ENCODE measurements at regions not wholly inside any gene's neighbourhood (a gene's known extent, or its start where the extent isn't known, plus 50 kb on each side); places are given as distances from the start of the nearest gene placed in this dataset.

GRCh38 chr15:38102972-38103371 lies 149.7 kb upstream of the SPRED1 start:
- H3K4me1 ChIP-seq (ENCODE audit: control insufficient read depth in 1 of 2, insufficient read depth in 2 of 2, low read depth in 1 of 2, low read length in 1 of 2): no peaks in the 10 kb centered on the region
- TF ChIP-seq ZBTB33 (IDR thresholded peaks at IDR 0.05; ENCODE audit: borderline replicate concordance, low read depth) (no peak), FOXJ3 (CRISPR knock-in tag; IDR thresholded peaks at IDR 0.05) (no peak), TCF12 (IDR thresholded peaks at IDR 0.05) (no peak), GABPA (IDR thresholded peaks at IDR 0.05; ENCODE audit: low read depth) (no peak), RFX5 (IDR thresholded peaks at IDR 0.05; ENCODE audit: low read length) (no peak), USF1 (IDR thresholded peaks at IDR 0.05; ENCODE audit: borderline replicate concordance, low read depth) (no peak)
- TF ChIP-seq, protein P1, sequence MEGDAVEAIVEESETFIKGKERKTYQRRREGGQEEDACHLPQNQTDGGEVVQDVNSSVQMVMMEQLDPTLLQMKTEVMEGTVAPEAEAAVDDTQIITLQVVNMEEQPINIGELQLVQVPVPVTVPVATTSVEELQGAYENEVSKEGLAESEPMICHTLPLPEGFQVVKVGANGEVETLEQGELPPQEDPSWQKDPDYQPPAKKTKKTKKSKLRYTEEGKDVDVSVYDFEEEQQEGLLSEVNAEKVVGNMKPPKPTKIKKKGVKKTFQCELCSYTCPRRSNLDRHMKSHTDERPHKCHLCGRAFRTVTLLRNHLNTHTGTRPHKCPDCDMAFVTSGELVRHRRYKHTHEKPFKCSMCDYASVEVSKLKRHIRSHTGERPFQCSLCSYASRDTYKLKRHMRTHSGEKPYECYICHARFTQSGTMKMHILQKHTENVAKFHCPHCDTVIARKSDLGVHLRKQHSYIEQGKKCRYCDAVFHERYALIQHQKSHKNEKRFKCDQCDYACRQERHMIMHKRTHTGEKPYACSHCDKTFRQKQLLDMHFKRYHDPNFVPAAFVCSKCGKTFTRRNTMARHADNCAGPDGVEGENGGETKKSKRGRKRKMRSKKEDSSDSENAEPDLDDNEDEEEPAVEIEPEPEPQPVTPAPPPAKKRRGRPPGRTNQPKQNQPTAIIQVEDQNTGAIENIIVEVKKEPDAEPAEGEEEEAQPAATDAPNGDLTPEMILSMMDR (IDR thresholded peaks at IDR 0.05): no peak
- no peaks in the 10 kb centered on the region for H3F3A ChIP-seq (replicated peaks; ENCODE audit: insufficient read depth)
- H2AFZ ChIP-seq (ENCODE audit: low read depth): no peak overlapping the region
- H3K36me3 ChIP-seq (replicated peaks in 1 of 2; ENCODE audit: control insufficient read depth in 1 of 2, insufficient read depth in 2 of 2, low read length in 1 of 2): no peaks in the 10 kb centered on the region
- CTCF ChIA-PET: no interaction called here
- H3K4me3 ChIP-seq (ENCODE audit: low read depth in 2 of 2, low read length in 1 of 2): no peak overlapping the region
- H3K9me3 ChIP-seq: no peaks in the 10 kb centered on the region
- no peaks in the 10 kb centered on the region for H4K20me1 ChIP-seq (ENCODE audit: insufficient read depth)
- no peak overlapping the region for H3K9ac ChIP-seq
- no peaks in the 10 kb centered on the region for H3K79me2 ChIP-seq (ENCODE audit: insufficient read depth)
- POLR2A ChIA-PET: no interaction called here
- no peaks in the 10 kb centered on the region for H3K9me2 ChIP-seq
- 93% methylated on average over 1 of the region's 1 CpG for WGBS (ENCODE audit: low lambda C conversion rate)
- no peak overlapping the region for H3K4me2 ChIP-seq
- no peak for DNase-seq
- no peak overlapping the region for H3K27ac ChIP-seq (ENCODE audit: low read depth in 2 of 2, low read length in 1 of 2)
- H3K27me3 ChIP-seq (ENCODE audit: insufficient read depth): no peaks in the 10 kb centered on the region

DNA sequence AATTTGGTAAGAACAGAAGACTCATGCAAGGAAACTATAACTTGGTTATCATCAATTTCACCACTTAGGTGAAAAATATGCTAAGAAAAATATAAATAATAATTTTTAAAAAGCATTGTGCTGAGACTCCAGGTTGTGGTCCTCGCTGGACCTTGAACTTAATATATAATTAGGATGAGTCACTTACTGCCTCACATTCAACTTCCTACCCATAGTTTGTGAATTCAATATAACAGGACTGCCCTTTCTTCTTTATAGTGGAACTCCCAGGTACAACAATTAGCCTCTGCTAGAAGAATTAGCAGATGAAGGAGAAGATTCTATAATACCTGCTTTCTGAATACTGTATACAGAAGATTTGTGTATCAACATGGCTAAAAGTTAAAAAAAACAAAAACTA lies 149.1 kb upstream of the SPRED1 start:
- whole genome bisulfite sequencing (ENCODE audit: low lambda C conversion rate): 52% methylated on average over 1 of the region's 1 CpG
- Histone ChIP-seq H3K36me3 (replicated peaks in 1 of 2; ENCODE audit: control insufficient read depth in 1 of 2, insufficient read depth in 2 of 2, low read length in 1 of 2) (no peaks in the 10 kb centered on the region), H3K9me2 (no peaks in the 10 kb centered on the region)

More for the DNA sequence above, 149.1 kb upstream of the SPRED1 start:
- H3K9me3 ChIP-seq: no peaks in the 10 kb centered on the region
- no peaks in the 10 kb centered on the region for H3K79me2 ChIP-seq (ENCODE audit: insufficient read depth)
- H3K4me1 ChIP-seq (ENCODE audit: control insufficient read depth in 1 of 2, insufficient read depth in 2 of 2, low read depth in 1 of 2, low read length in 1 of 2): no peaks in the 10 kb centered on the region
- ChIA-PET CTCF (no interaction called here), POLR2A (no interaction called here)
- H3K4me2 ChIP-seq: no peak overlapping the region
- no peak overlapping the region for H3K4me3 ChIP-seq (ENCODE audit: low read depth in 2 of 2, low read length in 1 of 2)
- H2AFZ ChIP-seq (ENCODE audit: low read depth): no peak overlapping the region
- H3K27ac ChIP-seq (ENCODE audit: low read depth in 2 of 2, low read length in 1 of 2): no peak overlapping the region
- H3K9ac ChIP-seq: no peak overlapping the region
- H4K20me1 ChIP-seq (ENCODE audit: insufficient read depth): no peaks in the 10 kb centered on the region
- no peaks in the 10 kb centered on the region for H3F3A ChIP-seq (replicated peaks; ENCODE audit: insufficient read depth)
- no peak for TF ChIP-seq USF1 (IDR thresholded peaks at IDR 0.05; ENCODE audit: borderline replicate concordance, low read depth)
- TF ChIP-seq FOXJ3 (CRISPR knock-in tag; IDR thresholded peaks at IDR 0.05): no peak
- TF ChIP-seq ZBTB33 (IDR thresholded peaks at IDR 0.05; ENCODE audit: borderline replicate concordance, low read depth): no peak
- TF ChIP-seq NFIC (IDR thresholded peaks at IDR 0.05; ENCODE audit: borderline replicate concordance): no peak
- TF ChIP-seq, protein P1 (IDR thresholded peaks at IDR 0.05): no peak
- TF ChIP-seq, protein P2, sequence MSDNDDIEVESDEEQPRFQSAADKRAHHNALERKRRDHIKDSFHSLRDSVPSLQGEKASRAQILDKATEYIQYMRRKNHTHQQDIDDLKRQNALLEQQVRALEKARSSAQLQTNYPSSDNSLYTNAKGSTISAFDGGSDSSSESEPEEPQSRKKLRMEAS (IDR thresholded peaks at IDR 0.05; ENCODE audit: low read depth): no peak
- no peak for TF ChIP-seq ELF1 (IDR thresholded peaks at IDR 0.05)
- TF ChIP-seq, protein P3, sequence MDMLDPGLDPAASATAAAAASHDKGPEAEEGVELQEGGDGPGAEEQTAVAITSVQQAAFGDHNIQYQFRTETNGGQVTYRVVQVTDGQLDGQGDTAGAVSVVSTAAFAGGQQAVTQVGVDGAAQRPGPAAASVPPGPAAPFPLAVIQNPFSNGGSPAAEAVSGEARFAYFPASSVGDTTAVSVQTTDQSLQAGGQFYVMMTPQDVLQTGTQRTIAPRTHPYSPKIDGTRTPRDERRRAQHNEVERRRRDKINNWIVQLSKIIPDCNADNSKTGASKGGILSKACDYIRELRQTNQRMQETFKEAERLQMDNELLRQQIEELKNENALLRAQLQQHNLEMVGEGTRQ (IDR thresholded peaks at IDR 0.05; ENCODE audit: borderline replicate concordance, low read depth, low read length): no peak
- TF ChIP-seq PBX3 (IDR thresholded peaks at IDR 0.05): no peak
- DNase-seq: no peak
- no peaks in the 10 kb centered on the region for H3K27me3 ChIP-seq (ENCODE audit: insufficient read depth)

Measured in SK-N-SH (cell line).